OCI-LY3 (cell line): ENCODE measurements at regions not wholly inside any gene's neighbourhood (a gene's known extent, or its start where the extent isn't known, plus 50 kb on each side); places are given as distances from the start of the nearest gene placed in this dataset.

Source experiments
- CTCF ChIP-seq: fragments of 200-600, 300-600 bp; sonication (generic); IDR thresholded peaks from 2 replicates; pipeline ENCODE4 v1.5.1; 2014; ENCODE audit warnings: antibody characterized with exemption, low read length, low read depth
- EZH2phosphoT487 ChIP-seq: fragments of 200-600 bp; shearing (Covaris generic); IDR thresholded peaks from 2 replicates; pipeline ENCODE4 v1.6.1; 2018; ENCODE audit warnings: antibody characterized with exemption, mixed run types, low read depth

DNA sequence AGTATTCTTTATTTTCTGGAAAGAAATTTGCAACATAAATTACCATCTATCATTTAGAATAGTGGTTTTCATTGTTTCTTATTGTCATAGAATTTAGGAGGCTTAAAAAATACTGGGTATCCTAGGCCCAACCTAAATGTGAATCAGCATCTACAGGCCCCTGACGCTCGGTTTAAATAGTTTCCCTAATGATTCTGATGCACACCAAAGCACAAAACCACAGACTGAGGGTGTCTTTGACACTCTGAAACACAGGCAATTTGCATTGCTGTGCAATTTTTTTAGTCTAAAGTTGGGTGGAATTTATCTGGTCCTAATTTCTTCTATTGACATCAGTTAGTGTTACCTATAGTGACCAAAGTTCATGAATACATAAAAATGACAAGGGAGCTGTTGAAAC lies 87.6 kb upstream of the SSTR1 start:
- TF ChIP-seq CTCF, result no peak
- TF ChIP-seq EZH2phosphoT487, result no peak
